ENCODE measurements at regions not wholly inside any gene's neighbourhood (a gene's known extent, or its start where the extent isn't known, plus 50 kb on each side); places are given as distances from the start of the nearest gene placed in this dataset.

DNA sequence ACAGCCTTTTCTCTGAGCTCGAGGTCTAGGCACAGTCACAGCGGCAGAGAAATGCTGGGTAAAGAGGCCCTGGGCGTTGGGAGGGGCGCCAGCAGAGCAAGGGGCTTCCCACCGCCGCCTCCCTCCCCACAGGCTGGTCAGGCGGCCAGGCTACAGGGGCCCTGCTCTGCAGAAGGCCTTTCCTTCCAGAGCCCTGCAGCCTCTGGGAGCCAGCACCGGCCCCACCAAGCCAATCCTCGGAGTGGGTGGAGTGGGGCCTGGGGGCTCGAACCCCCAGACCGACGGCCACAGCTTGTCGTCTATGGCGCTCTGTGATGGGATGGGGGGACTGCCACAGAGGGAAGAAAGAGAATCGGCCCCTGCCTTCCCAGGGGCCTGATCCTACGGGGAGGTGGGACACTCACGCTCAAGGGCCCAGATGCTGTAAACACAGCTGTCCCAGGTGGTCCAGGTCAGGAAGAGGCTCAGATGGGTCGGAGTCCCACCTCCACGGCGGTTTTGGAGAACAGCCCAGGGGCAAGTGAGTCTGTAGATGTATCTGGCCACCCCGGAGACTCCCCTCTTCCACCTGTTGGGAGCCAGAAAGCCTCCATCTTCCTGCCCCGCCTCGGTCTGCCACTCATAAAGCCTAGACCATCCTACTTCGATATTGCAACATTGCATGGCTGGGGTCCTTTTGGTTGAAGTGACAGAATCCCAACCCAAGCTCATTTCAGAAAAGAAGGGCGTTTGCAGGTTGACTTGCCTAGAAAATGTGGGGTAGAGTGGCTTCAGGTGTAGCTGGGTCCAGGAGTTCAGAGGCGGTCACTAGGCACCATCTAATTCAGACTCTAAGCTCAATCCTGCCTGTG, 95.6 kb downstream of the SIK1 start:
- TF ChIP-seq EP300 (IDR thresholded peaks at IDR 0.05) = no peak
- no peak for TF ChIP-seq POLR2A (IDR thresholded peaks at IDR 0.05)
- TF ChIP-seq, protein P1, sequence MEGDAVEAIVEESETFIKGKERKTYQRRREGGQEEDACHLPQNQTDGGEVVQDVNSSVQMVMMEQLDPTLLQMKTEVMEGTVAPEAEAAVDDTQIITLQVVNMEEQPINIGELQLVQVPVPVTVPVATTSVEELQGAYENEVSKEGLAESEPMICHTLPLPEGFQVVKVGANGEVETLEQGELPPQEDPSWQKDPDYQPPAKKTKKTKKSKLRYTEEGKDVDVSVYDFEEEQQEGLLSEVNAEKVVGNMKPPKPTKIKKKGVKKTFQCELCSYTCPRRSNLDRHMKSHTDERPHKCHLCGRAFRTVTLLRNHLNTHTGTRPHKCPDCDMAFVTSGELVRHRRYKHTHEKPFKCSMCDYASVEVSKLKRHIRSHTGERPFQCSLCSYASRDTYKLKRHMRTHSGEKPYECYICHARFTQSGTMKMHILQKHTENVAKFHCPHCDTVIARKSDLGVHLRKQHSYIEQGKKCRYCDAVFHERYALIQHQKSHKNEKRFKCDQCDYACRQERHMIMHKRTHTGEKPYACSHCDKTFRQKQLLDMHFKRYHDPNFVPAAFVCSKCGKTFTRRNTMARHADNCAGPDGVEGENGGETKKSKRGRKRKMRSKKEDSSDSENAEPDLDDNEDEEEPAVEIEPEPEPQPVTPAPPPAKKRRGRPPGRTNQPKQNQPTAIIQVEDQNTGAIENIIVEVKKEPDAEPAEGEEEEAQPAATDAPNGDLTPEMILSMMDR (IDR thresholded peaks at IDR 0.05) = no peak
- no peak for TF ChIP-seq POLR2AphosphoS5 (IDR thresholded peaks at IDR 0.05)
- DNase-seq = peak in 1 of 2 donors; percentile 76
- 81 to 86% methylated on average over 20 to 25 of the region's 26 CpGs for WGBS, 2 donors
- no peaks in the 10 kb centered on the region for H3K27me3 ChIP-seq
- H3K4me1 ChIP-seq = peaks cover 12 to 26% (median 22%) of the 10 kb centered on the region in 4 donors
- no peaks in the 10 kb centered on the region for H3K9me3 ChIP-seq
- ATAC-seq (ENCODE audit: low FRiP score in 2 of 2) = no peak
- H3K27ac ChIP-seq = peak overlapping the region in 1 of 4 donors; percentile 3
- H3K4me3 ChIP-seq = no peak overlapping the region
- no peaks in the 10 kb centered on the region for H3K36me3 ChIP-seq

DNA sequence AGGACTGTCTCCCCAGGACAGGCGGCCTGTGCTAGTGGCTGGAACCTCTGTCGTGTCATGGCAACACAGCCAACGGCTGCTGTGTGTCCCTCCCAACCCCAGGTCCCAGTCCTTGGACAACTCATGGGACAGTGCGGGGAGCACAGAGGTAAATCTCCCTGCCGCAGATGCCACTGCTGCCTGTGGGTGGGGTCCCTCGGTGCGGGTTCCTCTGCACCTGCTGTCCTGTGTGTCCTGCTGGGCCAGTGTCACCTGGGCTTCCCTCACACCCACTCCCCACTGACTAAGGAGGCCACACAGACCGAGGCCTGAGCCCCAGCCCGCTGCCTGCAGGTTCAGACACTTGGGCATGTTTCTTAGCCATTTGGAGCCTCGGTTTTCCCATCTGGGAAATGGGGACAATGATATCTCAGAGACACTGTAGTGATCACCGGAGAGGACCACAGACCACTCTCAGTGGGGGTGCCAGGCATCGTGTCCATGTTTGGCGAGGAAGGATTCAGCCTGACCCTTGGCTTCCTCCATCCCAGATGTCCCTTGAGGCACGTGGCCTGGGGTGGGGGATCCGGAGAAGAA, 96.5 kb downstream of the SIK1 start:
- TF ChIP-seq EP300 (IDR thresholded peaks at IDR 0.05) (no peak), POLR2A (IDR thresholded peaks at IDR 0.05) (no peak), POLR2AphosphoS5 (IDR thresholded peaks at IDR 0.05) (no peak)
- TF ChIP-seq, protein P1 (IDR thresholded peaks at IDR 0.05) = no peak
- H3K36me3 ChIP-seq = no peaks in the 10 kb centered on the region
- no peak overlapping the region for H3K4me3 ChIP-seq
- ATAC-seq (ENCODE audit: low FRiP score in 2 of 2) (no peak), DNase-seq (no peak)
- no peaks in the 10 kb centered on the region for H3K27me3 ChIP-seq
- H3K27ac ChIP-seq = no peak overlapping the region
- H3K9me3 ChIP-seq = no peaks in the 10 kb centered on the region
- 92 to 96% methylated on average over 8 to 15 of the region's 15 CpGs for WGBS, 2 donors
- H3K4me1 ChIP-seq = peaks cover 12 to 26% (median 22%) of the 10 kb centered on the region in 4 donors

DNA sequence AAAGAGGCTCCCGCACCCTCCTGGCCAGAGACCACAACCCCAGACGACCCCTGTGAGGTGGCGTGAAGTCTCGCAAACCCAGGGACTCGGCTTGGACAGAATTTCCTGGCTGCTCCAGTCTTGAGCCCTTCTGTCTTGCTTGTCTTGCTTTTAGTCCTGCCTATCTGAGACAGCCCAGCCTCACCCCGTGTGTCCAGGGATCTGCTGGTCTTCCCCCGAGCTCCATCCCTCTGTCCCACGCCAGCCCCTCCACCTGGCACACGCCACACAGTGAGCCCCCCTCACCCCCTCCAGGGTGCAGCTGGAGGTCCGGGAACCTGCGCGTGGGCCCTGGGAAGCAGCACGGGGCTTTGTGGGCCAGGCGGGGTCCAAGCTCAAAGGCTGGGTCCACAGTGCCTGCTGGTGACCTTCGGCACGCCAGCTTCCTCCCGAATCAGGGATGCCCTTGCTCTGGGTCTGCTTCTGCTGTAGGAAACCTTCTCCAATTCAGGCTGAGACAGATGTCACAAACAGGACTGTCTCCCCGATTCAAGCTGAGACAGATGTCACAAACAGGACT, 97.1 kb downstream of the SIK1 start:
- Histone ChIP-seq H3K27ac (no peak overlapping the region), H3K9me3 (no peaks in the 10 kb centered on the region), H3K27me3 (no peaks in the 10 kb centered on the region), H3K4me3 (no peak overlapping the region), H3K4me1 (peaks cover 12 to 26% (median 22%) of the 10 kb centered on the region in 4 donors), H3K36me3 (no peaks in the 10 kb centered on the region)
- WGBS, 2 donors = 76 to 88% methylated on average over 13 of the region's 18 CpGs
- TF ChIP-seq EP300 (IDR thresholded peaks at IDR 0.05) (no peak), POLR2AphosphoS5 (IDR thresholded peaks at IDR 0.05) (no peak), POLR2A (IDR thresholded peaks at IDR 0.05) (no peak)
- TF ChIP-seq, protein P1 (IDR thresholded peaks at IDR 0.05) = no peak
- peak in 1 of 2 donors; percentile 72 for DNase-seq
- ATAC-seq (ENCODE audit: low FRiP score in 2 of 2) = no peak

DNA sequence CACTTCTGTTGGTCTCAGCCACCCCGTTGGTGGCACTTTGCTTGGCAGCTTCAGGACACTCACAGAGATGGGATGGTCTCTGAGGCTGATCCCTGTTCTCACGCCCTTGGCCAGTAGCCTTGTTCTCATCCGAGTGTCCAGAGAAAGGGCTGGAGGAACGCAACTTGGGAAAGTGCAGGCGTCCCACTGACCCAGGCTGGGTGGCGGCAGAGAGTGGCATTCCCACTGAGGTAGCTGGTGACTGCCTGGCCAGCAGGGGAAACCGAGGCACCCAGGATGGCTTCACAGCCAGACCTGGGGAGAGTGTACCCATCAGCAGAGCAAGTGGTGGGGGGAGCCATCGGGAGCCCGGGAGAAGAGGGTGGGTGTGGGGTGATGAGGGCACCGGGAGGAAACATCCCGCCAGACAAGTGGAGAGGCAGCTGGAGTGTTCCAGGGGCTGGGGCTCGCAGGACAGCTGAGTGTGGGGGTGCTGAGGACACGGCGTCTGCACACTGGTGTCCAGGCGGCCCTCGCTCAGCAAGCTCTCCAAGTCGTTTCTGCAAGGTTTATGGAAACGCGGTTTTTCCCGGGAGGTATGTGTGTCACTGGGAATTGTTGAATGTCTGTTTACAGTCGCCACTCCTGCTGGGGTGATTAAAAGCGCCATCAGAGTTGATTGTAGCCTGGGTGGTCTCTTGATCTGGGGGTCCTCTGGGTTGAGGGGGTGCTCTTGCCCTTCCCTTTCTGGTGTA, 97.8 kb downstream of the SIK1 start:
- DNase-seq = peak in 1 of 2 donors; percentile 49

More for the DNA sequence above, 97.8 kb downstream of the SIK1 start:
- Histone ChIP-seq H3K9me3 (no peaks in the 10 kb centered on the region), H3K27ac (no peak overlapping the region), H3K36me3 (no peaks in the 10 kb centered on the region), H3K4me3 (no peak overlapping the region), H3K4me1 (peaks cover 12 to 23% (median 20%) of the 10 kb centered on the region in 4 donors), H3K27me3 (no peaks in the 10 kb centered on the region)
- WGBS, 2 donors = 72 to 77% methylated on average over 16 to 21 of the region's 22 CpGs
- TF ChIP-seq, protein P1 (IDR thresholded peaks at IDR 0.05) = no peak
- no peak for TF ChIP-seq EP300 (IDR thresholded peaks at IDR 0.05)
- no peak for TF ChIP-seq POLR2A (IDR thresholded peaks at IDR 0.05)
- TF ChIP-seq POLR2AphosphoS5 (IDR thresholded peaks at IDR 0.05) = no peak
- no peak for ATAC-seq (ENCODE audit: low FRiP score in 2 of 2)
